Epithelial cell of esophagus (primary cell): ENCODE measurements at regions not wholly inside any gene's neighbourhood (a gene's known extent, or its start where the extent isn't known, plus 50 kb on each side); places are given as distances from the start of the nearest gene placed in this dataset.

ENCODE experiments used
- DNase-seq: peaks from one replicate; pipeline ENCODE4 v3.0.0; 2010; ENCODE audit warnings: low read depth
- H3K4me3 ChIP-seq: 2 replicates; pipeline ENCODE4 v1.5.1; 2011; ENCODE audit warnings: mild to moderate bottlenecking, low read length, control low read depth
- TF ChIP-seq, protein P1 (sequence below): IDR thresholded peaks from 2 replicates; pipeline ENCODE4 v1.5.1; 2011; ENCODE audit warnings: low read depth, mild to moderate bottlenecking, low read length, control low read depth, inconsistent platforms; ENCODE audit not compliant: insufficient read depth; ENCODE audit errors: missing control alignments

GRCh38 chr3:25257026-25257425 lies 171.0 kb upstream of the RARB start:
- H3K4me3 ChIP-seq = no peak overlapping the region
- TF ChIP-seq, protein P1, sequence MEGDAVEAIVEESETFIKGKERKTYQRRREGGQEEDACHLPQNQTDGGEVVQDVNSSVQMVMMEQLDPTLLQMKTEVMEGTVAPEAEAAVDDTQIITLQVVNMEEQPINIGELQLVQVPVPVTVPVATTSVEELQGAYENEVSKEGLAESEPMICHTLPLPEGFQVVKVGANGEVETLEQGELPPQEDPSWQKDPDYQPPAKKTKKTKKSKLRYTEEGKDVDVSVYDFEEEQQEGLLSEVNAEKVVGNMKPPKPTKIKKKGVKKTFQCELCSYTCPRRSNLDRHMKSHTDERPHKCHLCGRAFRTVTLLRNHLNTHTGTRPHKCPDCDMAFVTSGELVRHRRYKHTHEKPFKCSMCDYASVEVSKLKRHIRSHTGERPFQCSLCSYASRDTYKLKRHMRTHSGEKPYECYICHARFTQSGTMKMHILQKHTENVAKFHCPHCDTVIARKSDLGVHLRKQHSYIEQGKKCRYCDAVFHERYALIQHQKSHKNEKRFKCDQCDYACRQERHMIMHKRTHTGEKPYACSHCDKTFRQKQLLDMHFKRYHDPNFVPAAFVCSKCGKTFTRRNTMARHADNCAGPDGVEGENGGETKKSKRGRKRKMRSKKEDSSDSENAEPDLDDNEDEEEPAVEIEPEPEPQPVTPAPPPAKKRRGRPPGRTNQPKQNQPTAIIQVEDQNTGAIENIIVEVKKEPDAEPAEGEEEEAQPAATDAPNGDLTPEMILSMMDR = no peak
- peak; percentile 13 for DNase-seq

- TF ChIP-seq, protein P1 = no peak
- no peak overlapping the region for H3K4me3 ChIP-seq
- no peak for DNase-seq
Measured at GRCh38 chr3:25259871-25260270, 168.2 kb upstream of the RARB start.

DNA sequence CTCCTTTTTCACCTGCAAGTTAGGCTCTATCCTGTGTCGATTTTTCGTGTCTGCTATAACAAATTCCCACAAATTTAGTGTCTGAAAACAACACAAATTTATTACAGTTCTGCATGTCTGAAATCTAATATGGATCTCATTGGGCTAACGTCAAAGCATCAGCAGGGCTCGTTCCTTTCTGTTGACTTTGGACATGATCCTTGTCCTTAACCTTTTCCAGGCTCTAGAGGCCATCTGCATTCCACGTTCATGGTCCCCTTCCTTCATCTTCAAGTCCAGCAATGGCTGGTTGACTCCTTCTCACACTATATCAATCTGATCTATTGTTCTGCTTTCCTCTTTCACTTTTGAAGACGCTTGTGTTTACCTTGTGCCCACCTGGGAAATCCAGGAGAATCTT lies 165.7 kb upstream of the RARB start:
- no peak for DNase-seq
- TF ChIP-seq, protein P1 = no peak

DNA sequence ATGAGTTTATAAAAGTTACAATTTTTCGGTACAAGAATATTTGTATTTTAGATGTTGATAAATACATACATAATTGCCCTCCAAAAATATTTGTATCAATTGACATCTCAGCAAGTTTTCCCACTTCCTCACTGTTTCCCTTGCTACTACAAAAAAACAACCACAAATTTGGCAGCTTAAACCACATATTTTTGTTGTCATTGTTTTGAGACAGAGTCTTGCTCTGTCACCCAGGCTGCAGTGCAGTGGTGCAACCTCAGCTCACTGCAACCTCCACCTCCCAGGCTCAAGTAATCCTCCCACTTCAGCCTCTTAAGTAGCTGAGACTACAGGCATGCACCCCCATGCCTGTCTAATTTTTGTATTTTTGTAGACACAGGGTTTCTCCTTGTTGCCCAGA lies 162.8 kb upstream of the RARB start:
- TF ChIP-seq, protein P1 = no peak
- DNase-seq = no peak
- H3K4me3 ChIP-seq = no peak overlapping the region

More for the DNA sequence above, 165.7 kb upstream of the RARB start:
- no peak overlapping the region for H3K4me3 ChIP-seq

DNA sequence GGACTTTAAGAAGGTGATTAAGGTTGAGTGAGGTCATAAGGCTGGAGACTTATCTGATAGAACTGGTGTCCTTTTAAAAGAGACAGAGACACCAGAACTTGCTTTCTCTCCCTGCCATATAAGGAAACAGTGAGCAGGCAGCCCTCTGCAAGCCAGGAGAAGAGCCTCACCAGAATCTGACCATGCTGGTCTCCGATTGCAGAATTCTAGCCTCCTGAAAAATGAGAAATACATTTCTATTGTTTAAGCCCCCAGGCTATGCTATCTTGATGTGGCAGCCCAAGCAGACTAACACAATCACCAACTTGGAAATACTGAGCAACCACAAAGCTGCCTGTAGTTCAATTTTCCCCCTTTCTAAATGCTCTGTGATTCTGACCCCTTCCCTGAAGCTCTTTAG lies 161.4 kb upstream of the RARB start:
- TF ChIP-seq, protein P1 = no peak
- H3K4me3 ChIP-seq = no peak overlapping the region
- no peak for DNase-seq

- TF ChIP-seq, protein P1 = no peak
- DNase-seq = no peak
- H3K4me3 ChIP-seq = no peak overlapping the region
Measured at GRCh38 chr3:25272090-25272489, 156.0 kb upstream of the RARB start.

GRCh38 chr3:25273582-25274171 lies 154.4 kb upstream of the RARB start:
- DNase-seq = no peak
- TF ChIP-seq, protein P1 = no peak
- H3K4me3 ChIP-seq = no peak overlapping the region
